GM06990 (cell line): ENCODE measurements at regions not wholly inside any gene's neighbourhood (a gene's known extent, or its start where the extent isn't known, plus 50 kb on each side); places are given as distances from the start of the nearest gene placed in this dataset.

Experiments
- DNase-seq: peaks from one replicate; pipeline ENCODE4 v3.0.0-alpha.2; 2011; ENCODE audit not compliant: insufficient read length; ENCODE audit errors: extremely low read depth
- H3K27me3 ChIP-seq: replicated peaks from 2 replicates; pipeline ENCODE4 v1.6.0; 2011; ENCODE audit warnings: low read length; ENCODE audit not compliant: control insufficient read depth, insufficient read depth
- H3K36me3 ChIP-seq: 2 replicates; pipeline ENCODE4 v1.5.1; 2011; ENCODE audit warnings: low read length; ENCODE audit not compliant: control insufficient read depth, insufficient read depth
- H3K4me3 ChIP-seq: replicated peaks from 2 replicates; pipeline ENCODE4 v1.5.1; 2011; ENCODE audit warnings: low read depth, mild to moderate bottlenecking, control low read depth, low read length
- TF ChIP-seq, protein P1 (sequence below): IDR thresholded peaks from 2 replicates; pipeline ENCODE4 v1.5.1; 2011; ENCODE audit warnings: low read length, control low read depth, mild to moderate bottlenecking, inconsistent platforms; ENCODE audit not compliant: insufficient read depth, poor library complexity, severe bottlenecking

DNA sequence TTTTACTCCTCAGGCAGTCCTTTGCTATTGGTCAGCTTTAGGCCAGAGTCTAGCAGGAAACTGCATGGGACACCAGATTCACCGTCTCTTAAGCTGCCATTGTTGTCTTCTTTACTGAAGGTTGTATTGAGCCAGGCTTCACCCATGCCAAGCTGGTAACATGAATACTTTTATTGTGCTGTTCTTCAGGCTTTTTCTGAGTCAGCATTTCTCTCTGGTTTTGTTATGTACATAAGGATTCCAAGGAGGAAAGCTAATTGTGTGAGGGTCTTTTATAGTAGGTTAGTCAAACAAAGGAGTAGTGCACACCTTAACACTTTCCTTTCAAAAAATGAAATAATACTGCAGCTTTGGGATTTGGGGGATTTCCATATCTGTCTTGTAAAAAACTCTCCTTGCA lies 252.8 kb downstream of the JRKL start:
- Histone ChIP-seq H3K4me3 (no peak overlapping the region), H3K27me3 (no peaks in the 10 kb centered on the region), H3K36me3 (no peaks in the 10 kb centered on the region)
- DNase-seq = no peak
- TF ChIP-seq, protein P1, sequence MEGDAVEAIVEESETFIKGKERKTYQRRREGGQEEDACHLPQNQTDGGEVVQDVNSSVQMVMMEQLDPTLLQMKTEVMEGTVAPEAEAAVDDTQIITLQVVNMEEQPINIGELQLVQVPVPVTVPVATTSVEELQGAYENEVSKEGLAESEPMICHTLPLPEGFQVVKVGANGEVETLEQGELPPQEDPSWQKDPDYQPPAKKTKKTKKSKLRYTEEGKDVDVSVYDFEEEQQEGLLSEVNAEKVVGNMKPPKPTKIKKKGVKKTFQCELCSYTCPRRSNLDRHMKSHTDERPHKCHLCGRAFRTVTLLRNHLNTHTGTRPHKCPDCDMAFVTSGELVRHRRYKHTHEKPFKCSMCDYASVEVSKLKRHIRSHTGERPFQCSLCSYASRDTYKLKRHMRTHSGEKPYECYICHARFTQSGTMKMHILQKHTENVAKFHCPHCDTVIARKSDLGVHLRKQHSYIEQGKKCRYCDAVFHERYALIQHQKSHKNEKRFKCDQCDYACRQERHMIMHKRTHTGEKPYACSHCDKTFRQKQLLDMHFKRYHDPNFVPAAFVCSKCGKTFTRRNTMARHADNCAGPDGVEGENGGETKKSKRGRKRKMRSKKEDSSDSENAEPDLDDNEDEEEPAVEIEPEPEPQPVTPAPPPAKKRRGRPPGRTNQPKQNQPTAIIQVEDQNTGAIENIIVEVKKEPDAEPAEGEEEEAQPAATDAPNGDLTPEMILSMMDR = no peak

DNA sequence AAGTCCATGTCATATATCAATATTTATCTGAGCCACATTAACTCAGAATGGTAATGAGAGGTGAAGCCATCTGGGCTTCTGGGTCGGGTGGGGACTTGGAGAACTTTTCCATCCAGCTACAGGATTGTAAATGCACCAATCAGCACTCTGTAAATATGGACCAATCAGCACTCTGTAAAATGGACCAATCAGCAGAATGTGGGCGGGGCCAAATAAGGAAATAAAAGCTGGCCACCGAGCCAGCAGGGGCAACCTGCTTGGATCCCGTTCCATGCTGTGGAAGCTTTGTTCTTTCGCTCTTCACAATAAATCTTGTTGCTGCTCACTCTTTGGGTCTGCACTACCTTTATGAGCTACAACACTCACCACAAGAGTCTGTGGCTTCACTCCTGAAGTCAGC lies 253.4 kb downstream of the JRKL start:
- H3K27me3 ChIP-seq = no peaks in the 10 kb centered on the region
- TF ChIP-seq, protein P1 = no peak
- H3K4me3 ChIP-seq = no peak overlapping the region
- H3K36me3 ChIP-seq = no peaks in the 10 kb centered on the region
- DNase-seq = no peak

DNA sequence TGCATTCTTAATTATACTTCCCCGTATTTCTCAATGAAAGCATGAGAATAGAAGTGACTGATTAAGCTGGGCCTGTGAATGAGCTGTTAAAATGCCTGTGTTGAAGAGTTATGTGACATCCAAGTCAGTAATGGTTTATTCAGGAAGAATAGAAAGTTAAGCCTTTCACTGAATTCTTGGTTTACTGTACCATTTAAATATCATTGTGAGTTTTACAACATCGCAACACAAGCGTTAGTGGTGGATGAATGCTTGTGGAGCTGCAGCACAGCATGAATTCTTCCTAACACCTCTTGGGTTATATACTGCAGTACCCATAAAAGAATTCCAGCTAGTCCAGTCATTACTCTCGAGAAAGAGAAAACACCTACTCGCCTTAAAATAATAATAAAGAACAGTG lies 257.8 kb downstream of the JRKL start:
- Histone ChIP-seq H3K4me3 (no peak overlapping the region), H3K36me3 (no peaks in the 10 kb centered on the region), H3K27me3 (no peaks in the 10 kb centered on the region)
- TF ChIP-seq, protein P1 = no peak
- no peak for DNase-seq

DNA sequence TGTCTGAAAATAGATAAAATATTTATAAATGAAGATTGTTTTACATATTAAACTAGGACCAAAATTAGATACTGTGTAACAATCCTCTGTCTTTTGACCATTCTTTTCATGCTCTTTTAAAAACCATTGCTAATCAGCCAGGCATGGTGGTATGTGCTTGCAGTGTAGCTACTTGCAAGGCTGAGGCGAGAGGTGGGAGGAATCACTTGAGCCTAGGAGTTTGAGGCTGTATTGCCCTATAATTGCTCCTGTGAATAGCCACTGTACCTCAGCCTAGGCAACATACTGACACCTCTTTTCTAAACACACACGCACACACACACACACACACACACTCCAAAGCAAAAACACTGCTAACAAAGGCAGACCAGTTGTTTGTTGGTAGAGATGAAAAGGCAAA lies 259.2 kb downstream of the JRKL start:
- DNase-seq = no peak
- Histone ChIP-seq H3K36me3 (no peaks in the 10 kb centered on the region), H3K4me3 (no peak overlapping the region), H3K27me3 (no peaks in the 10 kb centered on the region)
- TF ChIP-seq, protein P1 = no peak

DNA sequence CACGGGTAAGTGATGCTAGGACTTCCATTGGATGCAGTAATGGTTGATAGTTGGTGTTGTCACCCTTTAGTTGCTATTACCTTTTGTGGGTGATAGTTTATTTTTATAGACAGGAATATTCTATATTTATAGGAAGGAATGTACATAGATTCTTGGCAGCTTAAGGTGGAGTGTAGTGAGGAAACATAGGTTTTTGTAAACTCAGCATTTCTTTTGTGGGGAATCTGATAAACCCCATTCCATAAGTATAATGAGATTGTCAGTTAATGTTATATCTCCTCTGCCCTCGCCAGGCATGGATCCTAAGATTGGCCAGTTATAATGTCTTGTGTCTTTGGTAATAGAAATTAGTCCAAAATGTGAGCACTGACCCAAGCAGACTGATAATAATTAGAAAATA lies 262.7 kb downstream of the JRKL start:
- Histone ChIP-seq H3K4me3 (no peak overlapping the region), H3K27me3 (no peaks in the 10 kb centered on the region), H3K36me3 (no peaks in the 10 kb centered on the region)
- TF ChIP-seq, protein P1 = no peak
- DNase-seq = no peak

DNA sequence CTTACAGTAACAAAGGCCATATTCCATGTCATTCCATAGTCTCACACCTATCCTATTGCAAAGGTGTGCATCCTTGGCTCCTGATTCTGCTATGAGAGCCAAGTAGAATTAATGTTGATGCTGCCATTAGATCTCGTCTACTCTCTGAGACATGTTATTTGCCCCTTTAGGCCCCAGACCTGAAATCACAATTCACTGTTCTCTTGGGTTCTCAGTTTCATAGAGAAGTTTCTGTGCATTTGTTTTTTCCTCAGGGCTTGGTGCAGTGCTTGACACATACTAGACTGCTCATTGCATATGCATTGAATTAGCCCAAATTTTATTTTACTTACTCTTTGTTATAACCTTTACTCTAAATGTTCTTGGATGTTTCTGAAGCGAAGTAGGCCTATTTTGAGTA lies 265.7 kb downstream of the JRKL start:
- H3K36me3 ChIP-seq = no peaks in the 10 kb centered on the region
- TF ChIP-seq, protein P1 = no peak
- no peak for DNase-seq
- no peak overlapping the region for H3K4me3 ChIP-seq
- H3K27me3 ChIP-seq = 0 out of 2 replicates have a peak, but pooled peaks cover under 1% of the 10 kb centered on the region
